NCI-H2196 treated with DMSO at 0.1 percent for 48 hours (cell line): ENCODE measurements at regions not wholly inside any gene's neighbourhood (a gene's known extent, or its start where the extent isn't known, plus 50 kb on each side); places are given as distances from the start of the nearest gene placed in this dataset.

Source experiments
- DNase-seq: peaks from one replicate; lab custom pipeline; 2025; ENCODE audit not compliant: unreplicated experiment; lab: John Stamatoyannopoulos, UW

DNA sequence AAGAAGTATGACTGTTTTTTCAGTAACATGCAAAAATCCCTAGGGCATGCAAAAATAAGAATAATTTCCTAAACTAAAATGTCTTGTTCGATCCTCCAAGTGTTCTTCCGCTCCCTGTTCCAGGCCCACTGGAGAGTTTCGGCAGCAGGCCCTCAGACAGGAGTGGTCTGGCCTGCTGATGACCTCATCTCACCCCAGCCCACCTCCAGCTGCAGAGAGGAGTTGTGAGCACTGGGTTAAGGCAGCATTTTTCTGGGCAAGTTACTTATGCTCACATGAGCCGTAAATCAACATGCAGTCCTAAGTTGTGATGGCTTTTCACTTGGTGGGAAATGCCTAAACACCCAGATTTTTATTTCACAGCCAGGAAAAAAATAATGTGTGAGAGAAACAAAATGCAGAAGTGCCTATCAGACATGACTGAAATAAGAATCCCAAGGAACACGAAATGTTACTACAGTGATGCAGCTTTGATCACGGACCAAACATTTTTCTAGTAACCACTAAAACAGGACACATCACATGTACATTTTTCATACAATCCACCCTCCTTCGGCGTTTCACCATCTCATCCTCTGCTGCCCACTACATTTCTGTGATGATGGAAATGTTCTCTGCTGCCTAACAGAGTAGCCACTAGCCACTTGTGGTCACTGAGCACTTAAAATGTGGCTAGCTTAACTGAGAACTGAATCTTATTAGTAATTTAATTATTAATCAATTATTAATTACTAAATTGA, 153.3 kb upstream of the TBL1X start:
- DNase-seq = no peak

DNA sequence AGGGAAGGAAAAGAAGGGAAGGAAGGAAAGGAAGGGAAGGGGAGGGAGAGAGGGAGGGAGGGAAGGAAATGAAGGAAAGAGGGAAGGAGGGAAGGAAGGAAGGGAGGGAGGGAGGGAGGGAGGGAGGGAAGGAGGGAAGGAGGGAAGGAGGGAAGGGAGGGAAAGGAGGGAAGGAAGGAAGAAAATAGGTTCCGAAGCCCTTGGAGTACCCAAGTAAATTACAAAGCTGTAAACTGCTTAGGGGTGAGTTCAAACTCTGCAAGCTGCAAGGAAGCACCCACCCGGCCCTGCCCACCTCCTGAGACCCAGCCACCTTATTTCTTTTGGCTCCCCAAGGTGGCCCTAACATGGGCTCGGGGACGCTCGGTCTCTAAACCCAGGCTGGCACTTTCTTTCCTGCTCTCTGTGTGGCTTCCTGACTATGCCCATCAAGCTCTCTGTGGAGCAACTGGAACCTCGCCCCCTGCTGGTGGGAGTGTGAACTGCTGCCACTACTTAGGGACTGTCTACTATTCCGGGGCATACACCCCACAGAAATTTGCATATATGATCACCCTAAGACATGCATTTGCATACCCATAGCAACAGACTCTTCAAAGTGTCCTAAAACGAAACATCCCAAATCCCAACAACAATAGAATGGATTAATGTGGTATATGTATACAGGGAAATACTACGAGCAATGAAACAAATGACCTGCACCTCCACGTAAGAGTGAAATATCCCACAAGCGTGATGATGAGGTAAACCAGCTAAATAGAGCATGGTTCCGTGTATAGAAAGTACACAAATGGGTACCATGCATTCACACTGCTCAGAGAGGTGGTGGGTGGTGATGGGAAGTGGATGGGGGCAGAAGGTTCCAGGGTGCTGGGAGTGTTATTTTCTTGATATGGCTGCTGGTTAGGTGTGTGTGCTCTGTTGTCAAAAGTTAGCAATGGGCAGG, 151.7 kb upstream of the TBL1X start:
- no peak for DNase-seq

DNA sequence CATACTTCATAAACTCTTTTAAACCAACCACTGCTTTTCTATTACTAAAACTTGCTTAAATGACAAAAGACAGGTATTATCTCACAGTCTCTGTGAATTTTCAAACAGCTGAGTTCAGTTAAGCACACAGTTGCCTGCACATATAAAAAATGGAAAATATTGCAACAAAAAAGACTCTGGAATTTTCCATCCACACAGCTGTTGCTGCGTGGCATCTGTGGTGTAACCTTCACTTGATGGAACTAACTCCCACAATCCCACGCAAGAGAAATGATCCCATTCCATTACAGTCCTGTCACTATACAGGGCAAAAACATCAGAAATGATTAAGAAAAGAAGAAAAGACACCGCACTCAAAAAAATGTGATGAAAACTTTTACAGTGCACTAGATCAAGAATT, 149.8 kb upstream of the TBL1X start:
- no peak for DNase-seq

DNA sequence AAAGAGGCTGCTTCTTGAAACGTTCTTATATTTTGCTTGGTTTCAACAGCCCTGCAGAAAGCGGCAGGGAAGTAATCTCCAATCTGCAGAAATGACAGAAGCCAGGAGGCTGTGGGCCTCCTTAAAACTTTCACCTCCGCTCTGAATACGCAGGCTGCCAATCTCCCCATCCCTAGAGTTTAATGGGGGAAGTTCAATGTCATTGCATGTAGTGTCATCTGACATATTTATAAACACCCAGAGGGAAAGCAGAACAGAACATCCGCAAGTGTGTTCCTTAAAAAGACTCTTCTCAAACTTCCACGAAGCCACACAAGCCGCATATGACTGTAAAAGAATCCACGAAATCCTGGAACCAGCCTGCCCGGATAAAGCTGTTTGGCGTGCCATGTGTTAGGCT, 148.8 kb upstream of the TBL1X start:
- no peak for DNase-seq

DNA sequence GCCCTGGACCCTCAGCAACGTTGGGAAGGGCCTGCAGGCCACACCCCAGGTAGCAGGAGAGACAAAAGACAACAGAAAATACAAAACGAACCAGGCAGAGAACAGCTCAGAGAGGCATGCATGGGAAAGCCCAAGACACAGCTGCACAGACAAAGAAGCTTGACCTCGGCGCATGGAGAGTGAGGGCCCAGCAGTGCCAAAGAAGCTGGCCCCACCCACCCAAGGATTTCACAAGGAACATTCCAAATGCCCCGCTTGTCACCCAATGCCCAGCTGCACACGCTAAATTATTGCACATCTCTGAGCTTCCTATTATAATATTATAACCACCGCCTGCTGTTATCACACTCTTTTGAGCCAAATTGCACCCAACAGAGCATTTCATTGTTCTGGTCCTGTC, 147.7 kb upstream of the TBL1X start:
- no peak for DNase-seq

DNA sequence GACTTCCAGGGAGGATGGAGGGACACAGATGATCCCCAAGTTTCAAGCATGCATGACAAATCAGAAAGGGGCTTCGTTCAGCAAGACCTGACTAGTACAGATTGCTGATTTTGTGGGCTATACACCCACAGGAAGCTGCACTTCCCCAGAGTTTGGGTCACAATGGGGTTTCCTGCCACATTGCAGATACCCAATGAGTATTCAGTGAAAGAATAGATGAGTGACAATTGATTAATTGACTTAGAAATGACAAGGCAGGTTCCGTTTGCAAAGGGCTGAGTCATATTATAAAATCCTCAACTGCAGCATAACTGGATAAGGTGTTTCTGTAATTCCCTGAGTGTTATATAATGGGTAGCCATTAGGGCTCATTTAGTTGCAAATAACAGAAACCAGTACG, 146.6 kb upstream of the TBL1X start:
- no peak for DNase-seq

DNA sequence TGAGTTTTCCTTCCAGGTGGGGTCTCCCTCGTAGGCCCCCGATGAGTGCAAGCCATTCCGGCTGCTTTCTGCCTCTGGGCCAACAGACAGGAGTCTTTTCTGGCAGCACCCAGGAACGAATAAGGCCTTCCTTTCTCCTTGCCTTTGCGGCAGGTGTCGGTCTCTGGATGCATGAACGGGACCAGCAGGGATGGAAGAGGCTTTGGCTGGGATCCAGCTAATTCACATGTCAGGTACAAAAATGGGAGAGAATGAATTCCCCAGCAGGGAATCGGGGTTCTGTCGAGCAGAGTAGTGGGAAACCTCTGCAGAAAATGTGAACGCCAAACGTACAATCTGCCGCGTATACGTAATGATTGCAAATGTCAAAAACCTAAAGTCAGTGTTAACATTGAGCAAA, 146.1 kb upstream of the TBL1X start:
- DNase-seq = no peak

DNA sequence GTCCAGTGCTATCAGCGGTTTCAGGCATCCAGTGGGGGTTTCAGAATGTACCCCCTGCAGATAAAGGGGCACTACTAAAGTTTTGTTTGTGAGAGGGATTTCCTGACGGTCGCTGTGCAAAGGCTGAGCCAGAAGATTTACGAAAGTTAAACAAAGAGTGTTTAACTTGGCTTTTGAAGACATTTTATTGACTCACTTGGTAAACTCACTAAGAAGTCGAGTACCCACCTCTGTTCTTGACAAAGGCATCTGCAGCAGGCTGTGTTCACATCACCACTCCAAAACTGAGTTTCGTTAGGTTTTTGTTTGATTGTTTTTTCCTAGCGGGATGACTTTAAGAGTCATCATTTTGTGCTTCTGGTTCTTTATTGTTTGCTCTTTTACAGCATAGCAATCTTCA, 143.9 kb upstream of the TBL1X start:
- DNase-seq = no peak

DNA sequence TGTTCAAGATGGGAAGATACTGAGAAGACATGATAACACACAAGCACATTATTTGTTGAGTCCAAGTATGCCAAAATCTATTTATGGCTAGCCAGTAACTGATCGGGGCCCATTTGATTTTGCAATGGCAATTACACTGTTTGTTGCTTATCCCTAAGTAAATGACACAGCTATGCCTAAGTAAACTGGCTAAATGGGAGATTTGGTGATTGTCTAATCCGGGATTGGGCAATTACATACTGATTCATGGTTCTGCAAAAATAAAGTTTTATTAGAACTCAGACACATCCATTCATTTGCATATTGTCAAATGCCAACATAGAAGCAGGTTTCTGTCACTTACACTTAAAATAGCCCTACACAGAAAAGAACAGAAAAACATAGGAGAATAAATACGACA, 140.2 kb upstream of the TBL1X start:
- DNase-seq = no peak

DNA sequence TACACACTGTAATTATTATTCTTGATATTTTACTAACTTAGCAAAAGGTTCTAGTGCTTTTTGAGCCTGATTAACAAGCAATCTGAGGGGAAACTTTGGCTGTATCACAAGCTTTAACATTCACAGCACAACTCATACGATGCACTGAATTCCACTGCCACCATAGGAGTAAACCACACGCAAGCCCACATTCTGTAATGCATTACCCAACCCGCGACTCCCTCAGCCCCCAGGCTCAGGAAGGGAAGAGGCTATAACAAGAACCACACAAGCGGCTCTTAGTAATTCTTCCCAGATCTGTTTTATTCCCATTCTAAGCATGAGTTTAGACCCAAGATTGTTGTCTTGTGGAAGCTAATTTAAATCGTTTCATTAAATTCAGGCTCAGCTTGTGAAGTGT, 138.5 kb upstream of the TBL1X start:
- no peak for DNase-seq

DNA sequence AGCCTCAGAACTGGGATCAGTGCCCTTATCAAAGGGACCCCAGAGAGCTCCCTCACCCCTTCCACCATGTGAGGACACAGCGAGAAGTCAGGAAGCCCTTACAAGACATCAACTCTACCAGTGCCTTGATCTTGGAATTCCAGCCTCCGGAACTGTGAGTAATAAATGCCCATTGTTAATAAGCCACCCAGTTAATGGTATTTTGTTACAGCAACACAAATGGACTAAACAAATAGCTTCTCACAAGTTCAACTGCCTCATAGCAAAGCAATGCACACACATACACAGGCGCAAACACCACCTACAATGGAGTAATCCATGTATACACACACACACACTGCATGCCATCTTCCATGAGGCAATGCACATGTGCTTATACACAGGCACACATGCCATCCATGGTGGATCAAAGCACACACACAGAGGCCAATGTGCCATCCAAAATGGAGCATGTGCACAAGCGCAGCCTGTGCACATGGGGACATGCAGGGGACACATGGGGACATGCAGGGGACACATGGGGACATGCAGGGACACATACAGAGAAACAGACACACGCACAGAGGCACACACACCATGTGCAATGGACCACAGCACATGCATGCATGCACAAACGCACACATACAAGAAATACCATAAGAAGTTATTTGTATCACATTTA, 137.6 kb upstream of the TBL1X start:
- no peak for DNase-seq

DNA sequence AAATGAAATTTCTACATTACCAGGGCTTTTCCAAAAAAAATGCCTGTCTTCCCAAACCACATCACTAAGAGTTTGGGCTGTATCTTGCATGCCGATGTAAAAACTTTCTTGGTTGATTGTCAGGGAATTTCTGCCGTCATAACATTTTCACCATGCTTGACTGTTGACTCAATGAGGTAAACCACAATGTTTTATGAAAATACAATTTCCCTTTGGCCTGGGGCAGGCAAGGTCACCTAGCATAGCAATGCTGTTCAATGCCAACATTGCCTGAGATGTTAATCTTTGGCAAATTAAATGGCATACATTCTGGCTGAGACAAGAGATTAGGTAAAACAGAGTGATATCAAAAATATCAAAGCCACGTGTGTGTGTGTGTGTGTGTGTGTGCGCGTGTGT, 137.1 kb upstream of the TBL1X start:
- no peak for DNase-seq

DNA sequence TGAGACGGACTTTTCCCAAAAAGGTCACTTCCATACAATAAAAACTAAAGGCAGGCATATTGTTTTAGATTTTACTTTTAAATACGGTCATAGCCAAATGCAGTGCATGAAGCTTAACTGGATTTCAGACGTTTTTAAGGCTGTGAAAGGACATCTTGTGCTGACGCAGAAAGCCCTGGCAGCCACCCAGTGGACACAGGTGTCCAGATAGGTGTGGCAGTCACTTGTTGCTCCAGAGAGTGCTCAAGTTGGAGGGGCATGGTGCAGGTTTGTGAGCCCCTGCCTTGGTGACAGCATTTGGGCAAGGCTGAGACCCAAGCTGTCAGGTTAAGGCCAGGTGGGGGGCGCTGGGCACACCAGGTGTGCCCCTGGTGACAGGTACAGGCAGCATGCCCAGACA, 135.8 kb upstream of the TBL1X start:
- no peak for DNase-seq

DNA sequence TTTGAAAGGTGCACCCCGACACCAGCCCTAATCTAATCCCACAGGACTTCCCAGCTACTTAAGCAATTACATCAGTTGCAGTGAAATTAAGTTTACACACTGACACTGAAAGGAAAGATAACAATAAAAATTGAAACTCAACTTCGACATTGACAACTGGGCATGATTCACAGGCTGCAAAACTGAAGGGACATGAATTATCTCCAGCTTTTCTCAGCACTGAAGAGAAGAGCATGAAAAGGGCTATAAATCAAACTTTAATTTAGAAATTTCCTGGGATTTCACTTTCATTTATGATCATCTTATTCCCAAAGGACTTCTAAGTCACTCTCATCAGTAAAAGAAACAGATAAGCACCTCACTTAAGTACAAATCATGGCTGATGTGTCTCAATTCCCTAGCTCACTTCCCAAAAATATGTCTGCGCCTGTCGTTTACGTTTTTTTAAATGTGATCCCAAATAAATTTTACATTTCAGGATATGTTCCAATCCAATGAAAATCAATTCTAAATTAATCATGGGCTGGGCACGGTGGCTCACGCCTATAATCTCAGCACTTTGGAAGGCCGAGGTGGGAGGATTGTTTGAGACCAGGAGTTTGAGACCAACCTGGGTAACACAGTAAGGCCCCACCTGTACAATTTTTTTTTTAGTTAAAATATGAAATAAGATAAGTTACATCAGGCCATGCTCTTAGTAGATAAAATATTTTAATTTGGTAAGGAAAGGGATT, 134.4 kb upstream of the TBL1X start:
- DNase-seq = no peak

DNA sequence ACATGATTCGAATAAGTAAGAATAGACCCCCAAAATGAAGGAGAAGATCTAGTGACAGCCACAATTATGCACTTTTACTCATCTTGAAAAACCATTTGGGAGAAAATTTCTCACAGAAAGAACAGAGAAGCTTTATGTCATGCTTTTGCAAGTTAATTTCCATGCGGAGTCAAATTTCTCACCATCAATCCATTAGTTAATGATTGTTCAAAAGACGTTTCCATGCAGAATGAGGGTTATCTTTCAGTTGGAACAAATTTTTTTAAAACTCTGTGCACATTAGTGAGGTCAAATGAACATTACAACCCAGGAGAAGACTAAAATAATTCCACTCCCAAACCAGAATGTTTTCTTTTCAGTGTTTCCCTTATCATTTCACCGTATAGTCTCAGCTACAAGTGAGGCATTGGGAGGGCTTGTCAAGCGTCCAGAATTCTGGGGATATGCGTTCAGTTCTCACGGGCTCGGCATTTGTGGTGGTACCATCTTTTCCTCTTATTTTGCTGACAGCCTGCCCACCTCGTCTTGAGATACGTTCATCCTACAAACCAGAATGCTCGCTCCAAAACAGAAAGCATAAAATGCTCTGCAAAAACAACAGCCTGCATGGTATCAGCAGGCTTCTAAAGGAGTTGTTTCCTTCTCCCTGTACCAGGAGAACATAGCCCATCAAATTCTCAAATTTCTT, 130.8 kb upstream of the TBL1X start:
- no peak for DNase-seq

DNA sequence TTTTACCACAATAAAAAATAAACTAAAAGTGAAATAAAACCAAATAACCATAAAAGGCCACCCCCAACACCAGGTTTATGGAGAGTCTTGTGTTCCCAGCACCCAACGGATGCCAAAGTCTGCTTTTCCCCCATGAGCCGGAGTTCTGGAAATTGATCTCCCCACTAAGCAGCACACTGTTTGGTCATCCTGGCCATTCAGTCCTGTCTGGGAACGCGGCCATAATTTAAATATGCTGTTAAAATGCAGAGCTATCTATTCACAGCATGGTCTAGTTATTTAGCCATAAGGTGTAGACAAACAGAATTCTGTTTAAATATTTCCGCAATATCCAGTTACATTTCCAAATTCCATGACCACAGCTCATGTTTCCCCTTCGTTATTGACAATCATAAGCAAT, 129.6 kb upstream of the TBL1X start:
- peak; percentile 15 for DNase-seq

DNA sequence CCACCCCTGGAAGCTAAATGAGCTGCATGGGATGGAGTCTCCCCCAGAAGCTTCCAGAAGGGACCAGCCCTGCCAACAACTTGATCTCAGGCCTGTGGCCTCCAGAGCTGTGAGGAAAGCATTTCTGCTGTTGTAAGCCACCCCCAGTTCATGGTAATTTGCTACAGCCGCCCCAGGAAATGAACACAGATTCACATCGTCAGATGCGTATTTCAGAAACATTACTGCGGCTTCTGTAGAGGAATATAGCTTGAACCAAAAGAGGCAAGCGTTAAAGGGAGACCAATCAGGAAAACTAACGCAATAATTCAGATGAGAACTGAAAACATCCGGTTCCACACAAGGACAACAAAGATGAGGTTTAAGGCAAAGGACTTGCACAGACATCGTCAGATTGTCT, 128.4 kb upstream of the TBL1X start:
- no peak for DNase-seq

DNA sequence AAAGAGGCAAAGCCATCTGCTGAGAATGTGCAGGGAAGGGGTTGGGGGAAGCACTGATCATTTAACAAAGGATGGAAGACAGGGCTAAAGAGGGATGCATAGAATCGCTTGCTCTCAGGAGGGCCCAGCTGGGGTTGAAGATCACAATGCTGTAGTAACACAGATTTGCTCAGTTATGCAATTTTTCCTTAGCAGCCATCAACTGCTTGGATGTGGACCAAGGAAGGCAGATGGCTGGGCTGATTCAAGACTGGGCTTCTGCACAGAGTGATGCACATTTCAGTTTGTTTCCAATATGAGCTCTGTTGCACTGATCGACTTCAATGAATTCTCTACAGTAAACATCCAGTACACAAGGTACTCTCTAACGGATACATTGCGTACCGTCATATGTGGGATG, 127.8 kb upstream of the TBL1X start:
- no peak for DNase-seq

DNA sequence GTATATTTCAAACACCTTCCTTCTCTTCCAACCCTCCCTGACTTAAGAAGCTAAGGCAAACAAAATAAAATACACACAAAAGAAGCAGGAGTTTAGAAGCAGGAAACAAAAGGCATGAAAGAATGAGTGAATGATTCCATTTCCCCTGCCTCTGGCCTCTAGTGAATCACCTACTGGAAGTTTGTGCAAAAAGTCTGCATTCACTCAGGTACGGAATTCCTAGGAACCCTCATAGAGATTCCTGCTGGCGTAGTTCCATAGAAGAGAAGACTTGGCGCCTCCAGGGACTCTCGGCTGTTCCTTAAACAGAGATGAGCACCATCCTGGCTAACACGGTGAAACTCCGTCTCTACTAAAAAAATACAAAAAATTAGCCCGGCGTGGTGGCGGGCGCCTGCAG, 125.9 kb upstream of the TBL1X start:
- no peak for DNase-seq

DNA sequence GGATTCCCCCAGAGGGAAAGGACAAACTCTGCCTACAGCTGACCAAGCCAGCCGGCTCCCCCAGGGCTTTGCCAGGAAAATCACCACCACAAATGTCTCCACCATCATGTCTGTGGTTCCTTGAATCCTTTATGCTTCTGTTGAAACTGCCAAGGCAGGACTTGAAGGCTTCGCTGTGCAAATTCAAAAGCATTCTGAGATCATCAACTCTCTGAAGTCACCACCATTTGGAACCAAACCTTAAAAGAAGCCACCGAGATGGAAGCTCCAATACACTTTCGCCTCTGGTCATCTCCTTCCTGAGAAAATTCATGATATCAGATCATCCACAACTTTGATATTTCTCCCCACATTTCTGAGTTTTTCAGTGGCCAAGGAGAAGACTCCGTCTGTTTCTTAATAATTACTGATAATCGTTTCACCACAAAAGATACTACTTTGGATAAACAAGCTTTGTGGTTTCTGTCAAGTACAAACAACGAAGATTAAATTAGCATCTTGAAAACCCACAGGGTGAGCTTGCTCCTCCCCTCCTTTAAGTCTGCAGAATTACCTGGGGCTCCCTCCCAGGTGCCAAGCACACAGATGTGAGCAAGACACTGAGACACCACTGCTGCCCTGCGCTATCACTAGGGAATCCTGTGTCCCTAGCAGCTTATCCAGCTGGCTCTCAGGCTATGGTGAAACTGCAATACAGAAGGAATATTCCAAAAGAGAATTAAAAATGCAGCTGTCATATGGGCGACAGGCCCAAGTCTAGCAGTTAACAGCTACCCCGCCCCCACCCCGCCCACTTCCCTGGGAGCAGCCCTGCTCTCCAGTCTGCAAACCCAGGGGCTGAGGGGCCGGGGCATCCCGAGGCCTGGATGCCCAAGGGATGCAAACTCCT, 125.0 kb upstream of the TBL1X start:
- no peak for DNase-seq
